ENCODE measurements at regions not wholly inside any gene's neighbourhood (a gene's known extent, or its start where the extent isn't known, plus 50 kb on each side); places are given as distances from the start of the nearest gene placed in this dataset.

DNA sequence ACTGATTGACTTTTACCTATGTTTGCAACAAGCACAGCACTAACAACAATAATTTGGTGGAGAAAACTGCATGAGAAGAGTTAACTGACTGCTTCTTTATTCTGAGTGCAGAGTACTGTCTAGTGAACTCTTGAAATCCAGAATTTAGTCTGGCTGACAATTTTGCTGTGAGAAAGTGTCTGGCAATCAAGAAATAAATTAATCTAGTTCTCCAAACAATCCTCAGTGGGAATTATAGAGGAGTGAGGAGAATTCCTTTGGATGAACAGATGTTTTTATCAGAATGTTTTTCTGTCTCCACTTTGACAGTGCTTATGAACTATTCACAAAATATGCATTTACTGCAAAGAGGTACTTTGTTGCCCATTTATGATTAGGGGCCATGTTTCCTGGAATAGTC lies 694.9 kb upstream of the LRRN3 start:
- TF ChIP-seq, protein P1, sequence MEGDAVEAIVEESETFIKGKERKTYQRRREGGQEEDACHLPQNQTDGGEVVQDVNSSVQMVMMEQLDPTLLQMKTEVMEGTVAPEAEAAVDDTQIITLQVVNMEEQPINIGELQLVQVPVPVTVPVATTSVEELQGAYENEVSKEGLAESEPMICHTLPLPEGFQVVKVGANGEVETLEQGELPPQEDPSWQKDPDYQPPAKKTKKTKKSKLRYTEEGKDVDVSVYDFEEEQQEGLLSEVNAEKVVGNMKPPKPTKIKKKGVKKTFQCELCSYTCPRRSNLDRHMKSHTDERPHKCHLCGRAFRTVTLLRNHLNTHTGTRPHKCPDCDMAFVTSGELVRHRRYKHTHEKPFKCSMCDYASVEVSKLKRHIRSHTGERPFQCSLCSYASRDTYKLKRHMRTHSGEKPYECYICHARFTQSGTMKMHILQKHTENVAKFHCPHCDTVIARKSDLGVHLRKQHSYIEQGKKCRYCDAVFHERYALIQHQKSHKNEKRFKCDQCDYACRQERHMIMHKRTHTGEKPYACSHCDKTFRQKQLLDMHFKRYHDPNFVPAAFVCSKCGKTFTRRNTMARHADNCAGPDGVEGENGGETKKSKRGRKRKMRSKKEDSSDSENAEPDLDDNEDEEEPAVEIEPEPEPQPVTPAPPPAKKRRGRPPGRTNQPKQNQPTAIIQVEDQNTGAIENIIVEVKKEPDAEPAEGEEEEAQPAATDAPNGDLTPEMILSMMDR (conservative IDR thresholded peaks at IDR 0.05 in 1 of 2, IDR thresholded peaks at IDR 0.05 in 1 of 2; ENCODE audit: low read depth in 1 of 2, low read length in 2 of 2), result no peak
- TF ChIP-seq EZH2 (IDR thresholded peaks at IDR 0.05; ENCODE audit: low read length, missing control alignments), result no peak

Measured in fibroblast of lung (primary cell).